OCI-LY7 (cell line): ENCODE measurements at regions not wholly inside any gene's neighbourhood (a gene's known extent, or its start where the extent isn't known, plus 50 kb on each side); places are given as distances from the start of the nearest gene placed in this dataset.
"Not testable (repeated sequence)": the region's sequence is repeated elsewhere in the genome, so short reads cannot be mapped to it uniquely, and the experiment has no call there.

Experiments
- BruUV-seq: library from RNA; stranded (reverse); fragments of 400-500 nt; replicated peaks from 2 replicates; lab custom pipeline; 2021; lab: Mats Ljungman, UMichigan
- CTCF ChIA-PET: fragments of 300-600 bp; sonication (Branson Sonifier 250); formaldehyde crosslinking; loops from one replicate; lab custom pipeline; 2022; ENCODE audit warnings: antibody characterized with exemption; ENCODE audit not compliant: unreplicated experiment; lab: Charles Lee
- POLR2A ChIA-PET: fragments of 300-600 bp; sonication (Branson Sonifier 250); formaldehyde crosslinking; loops from one replicate; lab custom pipeline; 2022; ENCODE audit warnings: antibody characterized with exemption; lab: Charles Lee
- DNase-seq: peaks from one replicate; pipeline ENCODE4 v3.0.0-alpha.2; 2015; ENCODE audit warnings: low spot score
- H2AFZ ChIP-seq: fragments of 200-600 bp; sonication (generic), shearing (Covaris generic); 2 replicates; pipeline ENCODE4 v1.6.1; 2014; ENCODE audit warnings: mild to moderate bottlenecking, antibody characterized with exemption, low read length, moderate library complexity
- H3K27ac ChIP-seq: fragments of 200-600 bp; sonication (generic); 2 replicates; pipeline ENCODE4 v1.5.1; 2014; ENCODE audit warnings: mixed run types, low read depth, mild to moderate bottlenecking, moderate library complexity, low read length, inconsistent platforms; ENCODE audit not compliant: poor library complexity, severe bottlenecking
- H3K36me3 ChIP-seq: fragments of 200-600 bp; sonication (generic); 2 replicates; pipeline ENCODE4 v1.6.1; 2014; ENCODE audit warnings: mild to moderate bottlenecking, antibody characterized with exemption, low read length, moderate library complexity, mixed read lengths; ENCODE audit not compliant: insufficient read depth
- H3K4me1 ChIP-seq: fragments of 200-600 bp; sonication (generic); 2 replicates; pipeline ENCODE4 v1.5.1; 2014; ENCODE audit warnings: mild to moderate bottlenecking, low read length; ENCODE audit not compliant: insufficient read depth, poor library complexity, severe bottlenecking
- H3K4me2 ChIP-seq: fragments of 200-600 bp; sonication (generic); 2 replicates; pipeline ENCODE4 v1.6.1; 2014; ENCODE audit warnings: mild to moderate bottlenecking, low read length
- H3K4me3 ChIP-seq: fragments of 200-600 bp; sonication (generic); 2 replicates; pipeline ENCODE4 v1.5.1; 2014; ENCODE audit warnings: mild to moderate bottlenecking, low read depth, low read length; ENCODE audit not compliant: poor library complexity, severe bottlenecking
- H3K79me2 ChIP-seq: fragments of 200-600 bp; sonication (generic); 2 replicates; pipeline ENCODE4 v1.6.1; 2016; ENCODE audit warnings: low read depth, mild to moderate bottlenecking, low read length, moderate library complexity, mixed read lengths; ENCODE audit not compliant: insufficient read depth
- H3K9me2 ChIP-seq: fragments of 200-600 bp; sonication (generic); 2 replicates; pipeline ENCODE4 v1.6.1; 2016; ENCODE audit warnings: mild to moderate bottlenecking, low read length, mixed read lengths; ENCODE audit not compliant: insufficient read depth
- H3K9me3 ChIP-seq: fragments of 200-600 bp; sonication (generic); 2 replicates; pipeline ENCODE4 v1.6.1; 2014; ENCODE audit warnings: mild to moderate bottlenecking, mixed run types, low read length, mixed read lengths
- H4K20me1 ChIP-seq: fragments of 200-600 bp; sonication (generic); 2 replicates; pipeline ENCODE4 v1.6.1; 2014; ENCODE audit warnings: mild to moderate bottlenecking, antibody characterized with exemption, low read length, moderate library complexity, mixed read lengths; ENCODE audit not compliant: insufficient read depth
- EZH2phosphoT487 ChIP-seq: fragments of 200-600 bp; sonication (generic); IDR thresholded peaks from 2 replicates; pipeline ENCODE4 v1.6.1; 2018; ENCODE audit warnings: low read depth, borderline replicate concordance, mild to moderate bottlenecking, mixed run types, antibody characterized with exemption, low read length, moderate library complexity, mixed read lengths
- intact Hi-C: fragments of 100-400 bp; cut with micrococcal nuclease; formaldehyde crosslinking; loops from one replicate; pipeline ENCODE4 v1.10.0; 2022; ENCODE audit not compliant: unreplicated experiment
- TF ChIP-seq, protein P1 (sequence below): fragments of 200-600 bp; sonication (generic); conservative IDR thresholded peaks from 2 replicates; pipeline ENCODE4 v1.5.1; 2014; ENCODE audit warnings: mild to moderate bottlenecking, antibody characterized with exemption, low read length, moderate library complexity, mixed read lengths

DNA sequence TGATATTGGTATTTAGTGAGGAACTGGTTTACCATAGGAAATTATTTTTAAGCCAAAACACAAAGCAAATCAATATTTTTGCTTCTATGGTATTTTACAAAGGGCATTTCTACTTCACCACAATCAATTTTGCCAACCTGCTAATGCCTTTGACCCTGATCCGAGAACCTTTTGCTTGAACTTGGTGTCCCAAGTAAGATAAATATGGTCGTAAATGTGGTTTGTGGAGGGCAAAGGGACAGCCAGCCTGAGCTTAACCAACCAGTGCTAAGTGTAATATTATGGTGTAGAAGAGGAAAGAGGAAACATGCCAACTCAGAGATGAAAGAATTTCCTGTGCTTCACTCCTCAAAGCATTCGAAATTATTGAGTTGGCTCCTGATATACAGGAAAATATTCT is 148.4 kb downstream of the C3orf38 start:
- Histone ChIP-seq H3K4me2 (no peak overlapping the region), H3K9me2 (no peaks in the 10 kb centered on the region), H4K20me1 (no peaks in the 10 kb centered on the region), H3K9me3 (no peaks in the 10 kb centered on the region), H3K36me3 (no peaks in the 10 kb centered on the region), H2AFZ (no peak overlapping the region), H3K4me1 (no peaks in the 10 kb centered on the region), H3K79me2 (no peaks in the 10 kb centered on the region), H3K27ac (no peak overlapping the region), H3K4me3 (no peak overlapping the region)
- ChIA-PET POLR2A (no interaction called here), CTCF (no interaction called here)
- no peak for DNase-seq
- no peak for TF ChIP-seq EZH2phosphoT487
- TF ChIP-seq, protein P1, sequence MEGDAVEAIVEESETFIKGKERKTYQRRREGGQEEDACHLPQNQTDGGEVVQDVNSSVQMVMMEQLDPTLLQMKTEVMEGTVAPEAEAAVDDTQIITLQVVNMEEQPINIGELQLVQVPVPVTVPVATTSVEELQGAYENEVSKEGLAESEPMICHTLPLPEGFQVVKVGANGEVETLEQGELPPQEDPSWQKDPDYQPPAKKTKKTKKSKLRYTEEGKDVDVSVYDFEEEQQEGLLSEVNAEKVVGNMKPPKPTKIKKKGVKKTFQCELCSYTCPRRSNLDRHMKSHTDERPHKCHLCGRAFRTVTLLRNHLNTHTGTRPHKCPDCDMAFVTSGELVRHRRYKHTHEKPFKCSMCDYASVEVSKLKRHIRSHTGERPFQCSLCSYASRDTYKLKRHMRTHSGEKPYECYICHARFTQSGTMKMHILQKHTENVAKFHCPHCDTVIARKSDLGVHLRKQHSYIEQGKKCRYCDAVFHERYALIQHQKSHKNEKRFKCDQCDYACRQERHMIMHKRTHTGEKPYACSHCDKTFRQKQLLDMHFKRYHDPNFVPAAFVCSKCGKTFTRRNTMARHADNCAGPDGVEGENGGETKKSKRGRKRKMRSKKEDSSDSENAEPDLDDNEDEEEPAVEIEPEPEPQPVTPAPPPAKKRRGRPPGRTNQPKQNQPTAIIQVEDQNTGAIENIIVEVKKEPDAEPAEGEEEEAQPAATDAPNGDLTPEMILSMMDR, result no peak
- no TSS peak for BruUV-seq
- intact Hi-C loops, result no loop called here

DNA sequence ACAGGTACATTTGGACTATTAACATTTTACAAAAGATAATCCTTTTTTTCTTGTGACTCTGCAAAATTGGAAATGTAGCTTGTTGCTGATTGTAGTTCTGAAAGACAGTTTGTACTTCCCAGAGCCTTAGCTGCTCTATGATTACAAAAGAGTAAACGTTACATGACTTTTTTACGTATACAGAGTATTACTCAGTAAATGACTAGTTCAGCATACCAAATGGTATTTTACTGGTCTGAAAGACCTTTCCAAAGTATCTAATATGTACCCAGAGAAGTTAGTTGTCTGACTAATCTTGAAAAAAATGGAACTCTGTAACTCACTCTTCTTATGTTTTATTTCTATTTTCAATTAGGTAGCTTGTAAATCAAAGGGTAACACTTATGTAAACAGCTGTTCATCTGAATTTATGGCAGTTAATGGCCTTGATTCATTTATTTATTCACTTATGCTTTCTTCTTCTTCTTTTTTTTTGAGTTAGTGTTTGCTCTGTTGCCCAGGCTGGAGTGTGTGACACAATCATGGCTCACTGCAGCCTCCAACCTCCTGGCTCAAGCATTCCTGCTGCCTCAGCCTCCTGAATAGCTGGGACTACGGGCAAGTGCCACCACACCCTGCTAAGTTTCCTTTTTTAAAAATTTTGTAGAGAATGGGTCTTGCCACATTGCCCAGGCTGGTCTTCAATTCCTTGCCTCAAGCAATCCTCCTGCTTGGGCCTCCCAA is 151.7 kb downstream of the C3orf38 start:
- Histone ChIP-seq H2AFZ (no peak overlapping the region), H3K36me3 (no peaks in the 10 kb centered on the region), H3K4me1 (no peaks in the 10 kb centered on the region), H3K4me2 (no peak overlapping the region), H3K79me2 (no peaks in the 10 kb centered on the region), H3K4me3 (no peak overlapping the region), H3K27ac (no peak overlapping the region), H3K9me2 (no peaks in the 10 kb centered on the region), H4K20me1 (no peaks in the 10 kb centered on the region), H3K9me3 (no peaks in the 10 kb centered on the region)
- ChIA-PET CTCF (no interaction called here), POLR2A (interaction anchor here (0.6 to 1.4 kb wide), 5 partner anchors 10 to 102 kb away, joined by 3 to 4 read pairs (median 3); no protein-coding TSS in a partner anchor)
- no peak for TF ChIP-seq EZH2phosphoT487
- TF ChIP-seq, protein P1, result no peak
- intact Hi-C loops, result no loop called here
- no TSS peak for BruUV-seq
- no peak for DNase-seq

DNA sequence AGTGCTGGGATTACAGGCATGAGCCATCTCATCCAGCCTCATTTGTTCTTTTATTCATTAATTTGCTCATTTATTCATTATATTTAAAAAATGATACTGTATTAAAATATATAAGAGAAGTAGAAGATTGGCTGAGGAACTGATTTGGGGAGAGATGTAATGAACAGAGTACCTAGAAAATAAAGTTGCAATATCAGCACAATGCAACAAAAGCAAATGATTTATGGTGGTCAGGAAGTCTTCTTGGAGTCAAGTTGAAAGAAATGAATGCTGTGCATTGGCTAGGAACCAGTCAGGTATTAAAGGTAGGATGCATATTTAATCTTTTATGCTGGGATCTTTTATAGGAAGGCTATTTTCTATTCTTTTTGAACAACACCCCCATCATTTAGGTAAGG is 152.2 kb downstream of the C3orf38 start:
- ChIA-PET POLR2A (no interaction called here), CTCF (no interaction called here)
- H3K4me3 ChIP-seq, result no peak overlapping the region
- H2AFZ ChIP-seq, result no peak overlapping the region
- no peaks in the 10 kb centered on the region for H3K36me3 ChIP-seq
- intact Hi-C loops, result no loop called here
- no TSS peak for BruUV-seq
- no peak overlapping the region for H3K4me2 ChIP-seq
- no peak for DNase-seq
- H3K27ac ChIP-seq, result no peak overlapping the region
- no peaks in the 10 kb centered on the region for H3K79me2 ChIP-seq
- no peaks in the 10 kb centered on the region for H3K9me3 ChIP-seq
- no peak for TF ChIP-seq EZH2phosphoT487
- H4K20me1 ChIP-seq, result no peaks in the 10 kb centered on the region
- no peaks in the 10 kb centered on the region for H3K4me1 ChIP-seq
- no peaks in the 10 kb centered on the region for H3K9me2 ChIP-seq

DNA sequence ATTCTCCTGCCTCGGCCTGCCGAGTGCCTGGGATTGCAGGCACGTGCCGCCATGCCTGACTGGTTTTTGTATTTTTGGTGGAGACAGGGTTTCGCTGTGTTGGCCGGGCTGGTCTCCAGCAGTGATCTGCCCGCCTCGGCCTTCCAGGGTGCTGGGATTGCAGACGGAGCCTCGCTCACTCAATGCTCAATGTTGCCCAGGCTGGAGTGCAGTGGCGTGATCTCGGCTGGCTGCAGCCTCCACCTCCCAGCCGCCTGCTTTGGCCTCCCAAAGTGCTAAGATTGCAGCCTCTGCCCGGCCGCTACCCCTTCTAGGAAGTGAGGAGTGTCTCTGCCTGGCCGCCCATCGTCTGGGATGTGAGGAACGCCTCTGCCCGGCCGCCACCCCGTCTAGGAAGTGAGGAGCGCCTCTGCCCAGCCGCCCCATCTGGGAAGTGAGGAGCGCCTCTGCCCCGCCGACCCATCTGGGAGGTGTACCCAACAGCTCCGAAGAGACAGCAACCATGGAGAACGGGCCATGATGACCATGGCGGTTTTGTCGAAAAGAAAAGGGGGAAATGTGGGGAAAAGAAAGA is 153.7 kb downstream of the C3orf38 start:
- H3K4me3 ChIP-seq, H3K4me2 ChIP-seq, intact Hi-C loops, BruUV-seq, H3K27ac ChIP-seq, H3K9me3 ChIP-seq, CTCF ChIA-PET, H3K9me2 ChIP-seq, H2AFZ ChIP-seq, H4K20me1 ChIP-seq, H3K36me3 ChIP-seq, H3K4me1 ChIP-seq, H3K79me2 ChIP-seq, DNase-seq: not testable (repeated sequence)
- POLR2A ChIA-PET, result interaction anchor here (0.5 kb wide), 1 partner anchor 22 kb away, joined by 3 read pairs; no protein-coding TSS in a partner anchor
